ENCODE measurements at regions not wholly inside any gene's neighbourhood (a gene's known extent, or its start where the extent isn't known, plus 50 kb on each side); places are given as distances from the start of the nearest gene placed in this dataset.

- no TSS peak for BruUV-seq (replicated peaks)
- Histone ChIP-seq H3K27me3 (ENCODE audit: control insufficient read depth, insufficient read depth, low read length) (no peaks in the 10 kb centered on the region), H4K20me1 (ENCODE audit: insufficient read depth, low read length) (no peaks in the 10 kb centered on the region), H3K14ac (replicated peaks; ENCODE audit: low read depth, low read length) (no peak overlapping the region), H3K56ac (ENCODE audit: extremely low read depth, insufficient read depth, low read length) (no peak overlapping the region), H3K4me3 (ENCODE audit: insufficient read depth, low read depth, low read length) (no peak overlapping the region), H4K5ac (ENCODE audit: low read depth, low read length) (no peak overlapping the region), H3K36me3 (ENCODE audit: control insufficient read depth, insufficient read depth, low read length) (no peaks in the 10 kb centered on the region), H3K9me3 (ENCODE audit: control insufficient read depth, insufficient read depth, low read length) (peaks cover 7% of the 10 kb centered on the region), H2BK120ac (ENCODE audit: low read depth, low read length) (no peak overlapping the region), H2BK20ac (ENCODE audit: low read depth, low read length) (no peak overlapping the region), H3K23ac (ENCODE audit: low read depth, low read length) (no peak overlapping the region), H3K9me1 (ENCODE audit: insufficient read depth, low read length) (no peaks in the 10 kb centered on the region), H2BK5ac (ENCODE audit: low read depth, low read length, poor library complexity, severe bottlenecking) (no peak overlapping the region), H2AK9ac (replicated peaks; ENCODE audit: low read depth, low read length, poor library complexity) (no peak overlapping the region), H3K9ac (ENCODE audit: low read depth, low read length) (no peak overlapping the region), H3K79me1 (ENCODE audit: low read depth in 1 of 2, low read length in 2 of 2) (no peaks in the 10 kb centered on the region), H3K4me2 (ENCODE audit: low read depth, low read length) (no peak overlapping the region), H2AFZ (replicated peaks; ENCODE audit: low read length, poor library complexity) (no peak overlapping the region), H4K91ac (ENCODE audit: insufficient read depth, low read depth, low read length) (no peak overlapping the region), H4K8ac (ENCODE audit: low read depth in 2 of 2, low read length in 2 of 2) (no peak overlapping the region), H3K4me1 (ENCODE audit: control insufficient read depth, insufficient read depth, low read length) (no peaks in the 10 kb centered on the region), H2AK5ac (ENCODE audit: low read depth, low read length) (no peak overlapping the region), H3K18ac (ENCODE audit: low read depth, low read length) (no peak overlapping the region), H3K27ac (ENCODE audit: insufficient read depth, low read length) (no peak overlapping the region), H2BK15ac (ENCODE audit: low read depth, low read length) (no peak overlapping the region), H3K4ac (ENCODE audit: low read depth, low read length) (no peak overlapping the region)
- ChIA-PET CTCF (no interaction called here), POLR2A (ENCODE audit: unreplicated experiment) (no interaction called here)
- dilution Hi-C loops (cut with HindIII; ENCODE audit: low sequenced_read_pairs, unreplicated experiment) (no loop called here), in situ Hi-C loops (cut with MboI; ENCODE audit: low sequenced_read_pairs) (no loop called here), intact Hi-C loops (cut with micrococcal nuclease) (no loop called here)
- TF ChIP-seq MAZ (IDR thresholded peaks at IDR 0.05; ENCODE audit: borderline replicate concordance, low read depth, low read length) (no peak), RAD21 (IDR thresholded peaks at IDR 0.05; ENCODE audit: low read length) (no peak), MXI1 (IDR thresholded peaks at IDR 0.05; ENCODE audit: borderline replicate concordance, low read depth, low read length) (no peak), CEBPB (IDR thresholded peaks at IDR 0.05; ENCODE audit: low read depth, low read length) (no peak), FOS (IDR thresholded peaks at IDR 0.05; ENCODE audit: low read depth, low read length) (no peak), CTCF (conservative IDR thresholded peaks at IDR 0.05; ENCODE audit: low read depth, low read length) (no peak), RFX5 (IDR thresholded peaks at IDR 0.05; ENCODE audit: low read depth, low read length) (no peak), SMC3 (IDR thresholded peaks at IDR 0.05; ENCODE audit: low read depth, low read length) (no peak), BHLHE40 (IDR thresholded peaks at IDR 0.05; ENCODE audit: low read depth, low read length) (no peak), NFE2L2 (IDR thresholded peaks at IDR 0.05; ENCODE audit: low read depth, low read length) (no peak), MAFK (IDR thresholded peaks at IDR 0.05; ENCODE audit: low read depth, low read length) (no peak), USF2 (IDR thresholded peaks at IDR 0.05; ENCODE audit: low read depth, low read length) (no peak), POLR2A (IDR thresholded peaks at IDR 0.05; ENCODE audit: low read depth, low read length) (no peak)
- TF ChIP-seq, protein P1, sequence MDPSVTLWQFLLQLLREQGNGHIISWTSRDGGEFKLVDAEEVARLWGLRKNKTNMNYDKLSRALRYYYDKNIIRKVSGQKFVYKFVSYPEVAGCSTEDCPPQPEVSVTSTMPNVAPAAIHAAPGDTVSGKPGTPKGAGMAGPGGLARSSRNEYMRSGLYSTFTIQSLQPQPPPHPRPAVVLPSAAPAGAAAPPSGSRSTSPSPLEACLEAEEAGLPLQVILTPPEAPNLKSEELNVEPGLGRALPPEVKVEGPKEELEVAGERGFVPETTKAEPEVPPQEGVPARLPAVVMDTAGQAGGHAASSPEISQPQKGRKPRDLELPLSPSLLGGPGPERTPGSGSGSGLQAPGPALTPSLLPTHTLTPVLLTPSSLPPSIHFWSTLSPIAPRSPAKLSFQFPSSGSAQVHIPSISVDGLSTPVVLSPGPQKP (IDR thresholded peaks at IDR 0.05; ENCODE audit: borderline replicate concordance, low read depth, low read length) = no peak
- ATAC-seq (ENCODE audit: low read depth) (no peak), DNase-seq (no peak)
- no CpG with 5 or more reads among the region's 3 CpGs for WGBS, 2 experiments (ENCODE audit: extremely low coverage in 2 of 2, insufficient read length in 1 of 2)
Measured at GRCh38 chr10:8990280-8990987, 935.9 kb downstream of the GATA3 start.

Data from IMR-90 (cell line).